CD4-positive, alpha-beta T cell (primary cell): ENCODE measurements at regions not wholly inside any gene's neighbourhood (a gene's known extent, or its start where the extent isn't known, plus 50 kb on each side); places are given as distances from the start of the nearest gene placed in this dataset.

Experiments
- ATAC-seq: fragments of 200-7000 bp; cut with Tn5 transposase; one replicate; pipeline ENCODE4 v1.10.0; 2022; ENCODE audit warnings: mild to moderate bottlenecking; ENCODE audit not compliant: poor library complexity
- CTCF ChIA-PET: fragments of 350-600 bp; sonication (Branson Sonifier 250); formaldehyde crosslinking; loops from one replicate; lab custom pipeline; 2021; ENCODE audit warnings: antibody characterized with exemption, inconsistent platforms; lab: Charles Lee
- POLR2A ChIA-PET: fragments of 350-600 bp; sonication (Branson Sonifier 250); formaldehyde crosslinking; loops from one replicate; lab custom pipeline; 2021; ENCODE audit warnings: antibody characterized with exemption, inconsistent platforms; lab: Charles Lee
- DNase-seq, 14 experiments: peaks; one replicate each; pipeline ENCODE4 v3.0.0-alpha.2; 2013 to 2020; ENCODE audit warnings: mixed read lengths in 2 of 14
- H3K27ac ChIP-seq, 2 donors: one replicate each; pipeline versions ENCODE4 v1.5.1 to v1.7.0; 2013; ENCODE audit warnings: low read length in 2 of 2, low read depth in 1 of 2, mild to moderate bottlenecking in 1 of 2
- H3K27me3 ChIP-seq, 2 experiments: 1 replicate in 1 of 2; 2 replicates in 1 of 2; pipeline versions ENCODE4 v1.6.1 to v1.7.0; 2013; ENCODE audit warnings: low read length in 2 of 2, control low read depth in 1 of 2, mild to moderate bottlenecking in 1 of 2, moderate library complexity in 1 of 2; ENCODE audit not compliant: insufficient read depth in 2 of 2, control insufficient read depth in 1 of 2
- H3K36me3 ChIP-seq: one replicate; pipeline ENCODE4 v1.6.1; 2013; ENCODE audit warnings: low read length, control low read depth; ENCODE audit not compliant: insufficient read depth
- H3K4me1 ChIP-seq: one replicate; pipeline ENCODE4 v1.6.1; 2013; ENCODE audit warnings: low read length, control low read depth; ENCODE audit not compliant: insufficient read depth
- H3K4me3 ChIP-seq: one replicate; pipeline ENCODE4 v1.5.1; 2013; ENCODE audit warnings: mild to moderate bottlenecking, low read length, moderate library complexity
- H3K9me3 ChIP-seq, 2 experiments: 1 replicate in 1 of 2; 2 replicates in 1 of 2; pipeline versions ENCODE4 v1.6.1 to v1.7.0; 2013; ENCODE audit warnings: low read length in 2 of 2, mild to moderate bottlenecking in 2 of 2, control low read depth in 1 of 2, moderate library complexity in 1 of 2; ENCODE audit not compliant: control insufficient read depth in 1 of 2, insufficient read depth in 1 of 2
- H3K27ac Mint-ChIP-seq: one replicate; pipeline ENCODE4 v1.8.0; 2020; ENCODE audit warnings: mixed read lengths
- H3K27me3 Mint-ChIP-seq: one replicate; pipeline ENCODE4 v1.8.0; 2021; ENCODE audit warnings: mixed read lengths
- H3K36me3 Mint-ChIP-seq: one replicate; pipeline ENCODE4 v1.8.0; 2021; ENCODE audit warnings: low read depth, mixed read lengths
- H3K4me1 Mint-ChIP-seq: one replicate; pipeline ENCODE4 v1.8.0; 2021; ENCODE audit warnings: low read depth, mixed read lengths
- H3K4me3 Mint-ChIP-seq: one replicate; pipeline ENCODE4 v1.8.0; 2020; ENCODE audit warnings: mild to moderate bottlenecking, mixed read lengths
- H3K9me3 Mint-ChIP-seq: one replicate; pipeline ENCODE4 v1.8.0; 2020; ENCODE audit warnings: mixed read lengths
- intact Hi-C, 2 experiments: fragments of 100-400 bp; cut with DNase I in 1 of 2; cut with micrococcal nuclease in 1 of 2; formaldehyde crosslinking; loops; one replicate each; pipeline versions ENCODE4 v1.15.1 to v1.9.0; 2023 to 2025; cut with DNase I, micrococcal nuclease
- TF ChIP-seq, protein P1 (sequence below): fragments of 200-600 bp; IDR thresholded peaks from one replicate; pipeline ENCODE4 v1.8.0; 2022; ENCODE audit warnings: antibody characterized with exemption, mild to moderate bottlenecking

DNA sequence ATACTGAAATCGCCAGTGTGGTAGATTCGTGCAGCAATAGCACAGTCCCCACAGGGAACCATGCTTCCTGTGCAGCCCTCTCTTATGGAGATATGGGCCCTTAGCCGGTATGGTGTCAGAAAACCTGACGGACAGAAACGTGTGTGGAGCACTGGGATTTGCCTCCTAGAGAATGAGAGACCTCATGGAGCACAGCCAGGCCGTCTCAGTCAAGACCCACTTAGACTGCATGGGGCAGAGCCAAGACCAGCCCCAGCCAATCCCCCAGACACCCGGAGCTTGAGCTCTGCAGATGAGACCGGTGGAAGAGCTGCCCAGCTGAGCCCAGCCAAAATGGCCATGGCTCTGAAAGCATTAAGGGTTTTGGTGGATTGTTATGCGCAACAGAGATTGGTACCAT is 163.7 kb downstream of the DLL1 start:
- ChIA-PET CTCF (no interaction called here), POLR2A (no interaction called here)
- TF ChIP-seq, protein P1, sequence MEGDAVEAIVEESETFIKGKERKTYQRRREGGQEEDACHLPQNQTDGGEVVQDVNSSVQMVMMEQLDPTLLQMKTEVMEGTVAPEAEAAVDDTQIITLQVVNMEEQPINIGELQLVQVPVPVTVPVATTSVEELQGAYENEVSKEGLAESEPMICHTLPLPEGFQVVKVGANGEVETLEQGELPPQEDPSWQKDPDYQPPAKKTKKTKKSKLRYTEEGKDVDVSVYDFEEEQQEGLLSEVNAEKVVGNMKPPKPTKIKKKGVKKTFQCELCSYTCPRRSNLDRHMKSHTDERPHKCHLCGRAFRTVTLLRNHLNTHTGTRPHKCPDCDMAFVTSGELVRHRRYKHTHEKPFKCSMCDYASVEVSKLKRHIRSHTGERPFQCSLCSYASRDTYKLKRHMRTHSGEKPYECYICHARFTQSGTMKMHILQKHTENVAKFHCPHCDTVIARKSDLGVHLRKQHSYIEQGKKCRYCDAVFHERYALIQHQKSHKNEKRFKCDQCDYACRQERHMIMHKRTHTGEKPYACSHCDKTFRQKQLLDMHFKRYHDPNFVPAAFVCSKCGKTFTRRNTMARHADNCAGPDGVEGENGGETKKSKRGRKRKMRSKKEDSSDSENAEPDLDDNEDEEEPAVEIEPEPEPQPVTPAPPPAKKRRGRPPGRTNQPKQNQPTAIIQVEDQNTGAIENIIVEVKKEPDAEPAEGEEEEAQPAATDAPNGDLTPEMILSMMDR = no peak
- ATAC-seq (no peak), DNase-seq (no peak)
- H3K4me3 ChIP-seq = no peak overlapping the region
- no peaks in the 10 kb centered on the region for H3K9me3 Mint-ChIP-seq
- H3K9me3 ChIP-seq = peaks cover 0 to 4% of the 10 kb centered on the region in 2 experiments
- H3K27ac ChIP-seq = no peak overlapping the region
- no peaks in the 10 kb centered on the region for H3K36me3 Mint-ChIP-seq
- intact Hi-C loops = no loop called here
- no peaks in the 10 kb centered on the region for H3K4me1 ChIP-seq
- no peaks in the 10 kb centered on the region for H3K27me3 Mint-ChIP-seq
- peaks cover 0 to 3% of the 10 kb centered on the region in 2 experiments for H3K27me3 ChIP-seq
- no peaks in the 10 kb centered on the region for H3K36me3 ChIP-seq
- no peaks in the 10 kb centered on the region for H3K4me1 Mint-ChIP-seq
- no peak overlapping the region for H3K27ac Mint-ChIP-seq
- no peak overlapping the region for H3K4me3 Mint-ChIP-seq

DNA sequence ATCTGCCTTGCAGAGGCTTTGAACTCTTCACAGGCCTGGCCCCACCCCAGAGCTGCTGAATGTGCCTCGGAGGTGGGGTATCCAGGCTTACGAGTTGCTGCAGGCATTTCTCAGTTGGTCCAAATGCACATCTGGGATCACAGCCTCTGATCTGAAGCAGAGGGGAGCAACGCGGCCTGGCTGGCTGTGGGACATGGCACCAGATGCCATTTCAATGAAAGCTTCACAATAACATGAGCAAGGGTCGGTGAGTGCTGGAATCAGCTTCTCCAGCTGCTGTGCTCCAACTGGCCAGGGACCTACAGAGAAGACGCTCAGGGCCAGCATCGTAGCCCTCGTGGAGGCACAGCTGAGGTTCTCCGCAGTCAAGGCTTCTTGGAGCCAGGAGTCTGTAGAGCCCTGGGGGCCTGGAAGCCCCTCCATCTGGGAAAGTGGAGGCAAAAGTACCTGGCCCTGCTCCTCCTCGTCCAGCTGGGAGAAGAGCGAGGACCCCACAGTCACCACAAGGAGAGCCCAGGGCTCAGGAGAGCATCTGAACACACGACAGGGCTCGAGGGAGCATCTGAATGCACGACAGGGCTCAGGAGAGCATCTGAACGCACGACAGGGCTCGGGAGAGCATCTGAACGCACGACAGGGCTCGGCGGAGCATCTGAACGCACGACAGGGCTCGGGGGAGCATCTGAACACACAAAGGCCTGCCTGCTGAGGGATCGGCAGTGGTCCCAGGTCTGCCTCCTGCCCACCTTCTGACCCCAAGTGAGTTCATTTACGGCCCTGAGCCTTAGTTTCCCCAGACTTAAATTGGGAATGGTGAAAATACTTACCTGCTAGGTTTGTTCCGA is 165.2 kb downstream of the DLL1 start:
- Mint-ChIP-seq H3K4me3 (no peak overlapping the region), H3K4me1 (no peaks in the 10 kb centered on the region), H3K36me3 (no peaks in the 10 kb centered on the region), H3K9me3 (peaks cover 5% of the 10 kb centered on the region), H3K27me3 (no peaks in the 10 kb centered on the region), H3K27ac (no peak overlapping the region)
- Histone ChIP-seq H3K4me3 (no peak overlapping the region), H3K27ac (no peak overlapping the region), H3K27me3 (peaks cover 0 to 3% of the 10 kb centered on the region in 2 experiments), H3K9me3 (peaks cover 4 to 13% of the 10 kb centered on the region in 2 experiments), H3K36me3 (no peaks in the 10 kb centered on the region), H3K4me1 (no peaks in the 10 kb centered on the region)
- POLR2A ChIA-PET = no interaction called here
- TF ChIP-seq, protein P1 = no peak
- CTCF ChIA-PET = no interaction called here
- no peak for ATAC-seq
- intact Hi-C loops = no loop called here
- no peak for DNase-seq

DNA sequence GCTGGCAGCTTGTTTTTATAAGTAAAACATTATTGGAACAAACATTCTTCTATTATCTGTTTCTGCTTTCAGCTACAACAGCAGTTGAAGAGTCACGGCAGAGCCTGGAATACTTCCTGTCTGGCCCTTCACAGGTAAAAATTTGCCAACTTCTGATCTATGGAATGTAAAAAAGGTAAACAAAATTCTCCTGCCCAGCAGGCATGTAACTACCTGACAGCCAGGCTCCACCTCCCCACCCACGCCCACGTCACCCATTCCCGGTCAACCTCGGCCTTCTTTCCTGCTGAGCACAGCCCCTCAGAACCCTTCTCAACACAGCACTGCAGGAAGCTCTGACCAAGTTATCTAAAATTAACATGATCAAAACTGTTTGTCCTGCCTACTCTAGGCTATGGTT is 166.0 kb downstream of the DLL1 start:
- Histone ChIP-seq H3K27ac (no peak overlapping the region), H3K36me3 (no peaks in the 10 kb centered on the region), H3K9me3 (peaks cover 4 to 18% of the 10 kb centered on the region in 2 experiments), H3K4me3 (no peak overlapping the region), H3K4me1 (no peaks in the 10 kb centered on the region), H3K27me3 (peaks cover 0 to 3% of the 10 kb centered on the region in 2 experiments)
- no peak overlapping the region for H3K4me3 Mint-ChIP-seq
- intact Hi-C loops = no loop called here
- ATAC-seq = no peak
- no peak overlapping the region for H3K27ac Mint-ChIP-seq
- H3K9me3 Mint-ChIP-seq = peaks cover 10% of the 10 kb centered on the region
- CTCF ChIA-PET = no interaction called here
- H3K36me3 Mint-ChIP-seq = no peaks in the 10 kb centered on the region
- DNase-seq = no peak
- no peaks in the 10 kb centered on the region for H3K4me1 Mint-ChIP-seq
- POLR2A ChIA-PET = no interaction called here
- TF ChIP-seq, protein P1 = no peak
- no peaks in the 10 kb centered on the region for H3K27me3 Mint-ChIP-seq
